ENCODE measurements at regions not wholly inside any gene's neighbourhood (a gene's known extent, or its start where the extent isn't known, plus 50 kb on each side); places are given as distances from the start of the nearest gene placed in this dataset.

GRCh38 chr15:69643971-69644370 lies 191.4 kb downstream of the RPLP1 start:
- TF ChIP-seq EZH2 (IDR thresholded peaks at IDR 0.05; ENCODE audit: borderline replicate concordance, low read length): no peak
- no peak for TF ChIP-seq CTCF (IDR thresholded peaks at IDR 0.05; ENCODE audit: low read length)
